Stimulated activated CD4-positive, alpha-beta T cell treated with anti-CD3 and anti-CD28 coated beads, Interleukin-2, amount 100 ng/mL, for 48 hours (primary cell): ENCODE measurements at regions not wholly inside any gene's neighbourhood (a gene's known extent, or its start where the extent isn't known, plus 50 kb on each side); places are given as distances from the start of the nearest gene placed in this dataset.
"Not testable (repeated sequence)": the region's sequence is repeated elsewhere in the genome, so short reads cannot be mapped to it uniquely, and the experiment has no call there.

Source experiments
- DNase-seq, 2 donors: peaks; one replicate each; pipeline ENCODE4 v3.0.0-alpha.2; 2020

DNA sequence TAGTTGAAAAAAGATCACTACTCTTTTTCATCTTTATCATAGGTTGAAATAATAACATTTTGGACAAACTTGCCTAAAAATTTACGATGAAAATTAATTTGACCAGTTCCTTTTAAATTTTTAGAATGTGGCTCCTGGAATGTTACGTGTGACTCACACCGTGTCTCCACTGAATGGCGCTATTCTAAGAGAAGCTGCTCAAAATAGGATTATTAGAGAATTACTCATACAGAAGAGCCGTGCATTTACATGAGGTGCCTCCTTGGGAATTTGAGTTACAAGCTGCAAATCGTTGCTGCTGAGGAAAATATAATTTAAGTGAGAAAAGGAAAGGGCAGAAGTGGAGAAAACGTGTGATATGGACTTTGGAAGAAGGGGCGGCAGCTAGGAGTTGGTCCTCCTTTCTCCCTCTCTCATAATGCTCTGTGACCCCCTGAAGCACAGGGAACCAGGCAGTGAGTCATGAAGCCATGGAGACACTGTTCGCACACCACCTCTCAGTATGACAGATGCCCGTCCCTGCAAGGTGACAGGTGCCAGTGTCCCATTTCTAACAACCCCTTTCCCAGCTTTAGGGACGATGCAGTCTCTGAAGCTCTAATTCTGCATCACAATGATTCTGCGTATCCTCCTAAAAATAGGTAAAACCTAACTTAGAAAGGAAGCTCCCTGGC lies 323.2 kb upstream of the COBL start:
- no peak for DNase-seq

DNA sequence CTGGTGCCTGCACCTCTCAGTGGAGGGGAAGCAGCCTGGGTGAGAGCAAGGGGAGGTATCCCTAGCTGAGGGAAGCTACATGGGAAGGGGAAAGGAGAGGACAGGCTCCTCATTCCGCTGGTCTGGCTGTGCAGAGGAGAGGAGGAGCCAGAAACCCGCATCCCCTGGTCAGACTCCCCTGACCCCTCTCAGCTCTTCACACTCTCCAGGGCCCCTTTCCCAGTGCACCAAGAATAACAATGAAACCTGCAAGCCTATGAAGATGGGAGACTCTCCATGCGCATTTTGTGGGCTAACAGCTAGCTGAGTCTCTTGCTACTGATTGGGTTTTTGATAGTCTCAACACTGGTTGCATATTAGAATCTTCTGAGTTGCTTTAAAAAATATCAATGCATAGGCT lies 319.9 kb upstream of the COBL start:
- DNase-seq: no peak

DNA sequence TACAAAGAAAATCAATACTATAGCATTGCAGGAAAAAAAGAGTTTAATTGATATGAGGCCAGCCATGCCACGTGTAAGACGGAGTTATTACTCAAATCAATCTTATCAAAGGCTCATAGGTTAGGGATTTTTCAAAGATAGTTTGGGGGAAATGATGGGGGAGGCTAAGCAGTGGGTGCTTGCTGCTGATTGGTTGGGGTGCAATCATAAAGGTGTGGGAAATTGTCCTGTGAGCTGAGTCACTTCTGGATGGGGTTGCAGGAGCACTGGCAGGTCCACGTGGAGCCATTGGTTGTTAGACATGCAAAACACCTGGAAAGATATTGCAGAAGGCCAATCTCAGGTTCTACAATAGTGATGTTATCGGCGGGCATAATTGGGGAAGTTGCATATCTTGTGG lies 319.2 kb upstream of the COBL start:
- no peak for DNase-seq

DNA sequence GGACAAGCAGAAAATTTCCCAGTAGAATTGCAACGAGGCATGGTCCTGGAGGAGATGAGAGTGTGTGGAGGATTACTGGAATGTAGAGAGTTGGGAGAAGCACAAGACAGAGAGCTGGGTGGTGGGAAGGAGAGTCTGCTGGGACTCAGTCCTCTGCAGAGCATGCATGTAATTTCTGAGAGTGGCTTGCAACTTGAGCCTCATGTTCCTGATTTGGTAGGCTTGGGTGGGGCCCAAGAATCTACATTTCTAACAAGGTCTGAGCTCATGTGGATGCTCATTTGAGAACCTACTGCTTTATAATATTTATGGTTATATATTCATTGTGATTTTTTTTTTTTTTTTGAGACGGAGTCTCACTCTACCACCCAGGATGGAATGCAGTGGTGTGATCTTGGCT lies 317.9 kb upstream of the COBL start:
- DNase-seq: no peak

DNA sequence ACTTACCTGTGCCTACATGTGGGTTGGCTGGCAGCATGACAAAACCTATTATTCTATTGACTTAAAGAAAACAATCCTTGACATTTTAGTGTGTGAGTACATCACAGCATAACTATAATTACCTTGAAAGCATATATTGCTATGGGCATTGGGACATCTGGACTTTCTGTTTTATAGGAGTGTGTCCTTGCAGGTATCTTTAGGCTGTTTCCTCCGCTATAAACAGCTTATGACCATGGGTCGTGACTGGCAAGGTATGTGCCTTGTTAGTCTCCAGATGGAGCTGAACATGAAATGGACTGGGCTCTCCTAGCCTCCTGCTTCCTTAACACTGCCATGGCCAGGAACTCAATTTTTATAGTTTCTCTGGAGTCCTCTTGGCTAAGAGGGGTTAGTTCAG lies 317.4 kb upstream of the COBL start:
- no peak for DNase-seq

DNA sequence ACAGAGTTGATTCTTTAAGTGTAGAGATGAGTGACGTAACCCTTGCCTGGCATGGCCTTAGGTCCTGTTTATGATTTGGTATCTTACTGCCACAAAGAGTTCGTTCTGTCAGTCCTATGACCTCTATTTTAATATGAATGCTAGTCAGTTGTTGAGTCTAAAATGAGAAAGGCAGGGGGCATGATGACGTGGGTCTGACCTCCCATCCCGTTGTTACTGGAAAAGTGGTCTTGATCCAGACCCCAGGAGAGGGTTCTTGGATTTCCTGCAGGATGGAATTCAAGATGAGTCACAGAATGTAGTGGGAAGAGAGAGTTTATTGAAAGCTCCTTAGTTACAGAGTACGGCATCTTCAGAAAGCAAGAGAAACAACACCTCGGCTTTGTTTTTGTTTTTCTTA lies 317.0 kb upstream of the COBL start:
- no peak for DNase-seq

DNA sequence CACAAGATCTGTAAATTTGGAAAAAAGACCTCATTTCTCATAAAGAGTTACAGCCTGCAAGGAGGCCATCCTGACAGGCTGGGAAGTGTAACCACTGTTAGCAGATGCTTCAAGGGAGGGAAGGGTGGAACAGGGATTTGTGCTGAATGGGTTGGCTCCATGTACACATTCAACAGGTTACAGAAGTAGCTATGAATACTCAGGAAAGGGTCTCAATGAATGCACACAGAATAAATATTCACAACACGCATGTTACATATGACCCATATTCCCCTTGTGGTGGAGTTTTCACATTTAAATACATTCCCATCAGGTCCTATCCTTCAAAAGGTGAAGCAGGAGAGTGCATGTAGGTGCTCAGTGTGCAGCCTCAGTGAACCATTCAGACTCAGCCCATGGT lies 316.4 kb upstream of the COBL start:
- DNase-seq: no peak

DNA sequence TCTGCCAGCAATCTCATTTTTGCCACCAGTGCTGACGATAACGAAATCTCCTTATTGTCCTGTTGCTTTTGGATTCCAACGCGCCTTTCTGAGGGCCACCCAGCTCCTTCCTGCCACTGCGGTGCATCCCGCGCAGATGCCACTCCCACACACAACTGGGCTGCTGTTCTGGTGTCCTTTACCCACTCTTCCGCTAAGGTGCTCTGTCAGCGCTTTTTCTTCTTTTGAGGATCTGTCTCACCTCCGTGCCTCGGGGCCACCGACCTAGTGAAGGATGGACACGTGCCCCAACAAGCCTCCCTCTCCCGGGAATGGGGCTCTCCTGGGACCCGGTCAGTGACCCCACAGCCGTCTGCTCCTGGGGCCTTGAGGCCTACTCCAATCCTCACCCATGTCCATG lies 314.3 kb upstream of the COBL start:
- no peak for DNase-seq

DNA sequence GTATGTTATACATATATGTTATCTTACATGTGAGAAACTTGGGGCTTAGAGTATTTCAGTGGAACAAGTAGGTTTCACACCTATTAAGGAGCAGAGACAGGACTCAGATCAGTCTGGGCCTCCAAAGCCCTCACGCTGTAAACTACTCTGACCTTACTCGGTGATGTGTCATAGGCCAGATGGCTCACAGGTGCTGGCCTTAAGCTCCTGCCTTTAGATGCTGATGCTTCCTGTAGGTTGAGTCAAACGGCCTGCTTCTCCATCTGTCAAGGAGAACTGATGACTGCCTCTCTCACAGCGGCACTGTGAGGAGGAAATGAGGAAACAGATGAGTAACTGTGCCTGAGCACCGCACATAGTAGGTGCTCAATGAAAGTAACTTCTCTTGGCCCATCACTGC lies 312.6 kb upstream of the COBL start:
- DNase-seq: no peak

DNA sequence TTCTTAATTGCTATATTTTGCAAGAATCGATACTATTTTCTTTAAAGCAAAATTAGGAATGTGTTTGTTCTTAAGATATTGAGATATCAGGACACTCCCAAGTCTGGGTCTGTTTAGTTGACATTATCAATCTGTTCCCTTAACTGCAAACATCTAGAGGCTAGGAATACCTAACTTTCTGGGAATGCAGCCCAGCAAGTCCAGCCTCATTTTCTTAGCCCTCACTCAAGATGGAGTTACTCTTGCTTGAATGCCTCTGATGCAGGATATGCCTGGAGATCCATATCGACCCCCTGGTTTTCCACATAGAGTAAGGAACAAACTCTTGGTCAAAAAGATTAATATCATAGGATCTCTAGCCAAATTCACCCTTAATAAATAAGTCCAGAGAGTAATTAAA lies 305.3 kb upstream of the COBL start:
- DNase-seq: no peak

DNA sequence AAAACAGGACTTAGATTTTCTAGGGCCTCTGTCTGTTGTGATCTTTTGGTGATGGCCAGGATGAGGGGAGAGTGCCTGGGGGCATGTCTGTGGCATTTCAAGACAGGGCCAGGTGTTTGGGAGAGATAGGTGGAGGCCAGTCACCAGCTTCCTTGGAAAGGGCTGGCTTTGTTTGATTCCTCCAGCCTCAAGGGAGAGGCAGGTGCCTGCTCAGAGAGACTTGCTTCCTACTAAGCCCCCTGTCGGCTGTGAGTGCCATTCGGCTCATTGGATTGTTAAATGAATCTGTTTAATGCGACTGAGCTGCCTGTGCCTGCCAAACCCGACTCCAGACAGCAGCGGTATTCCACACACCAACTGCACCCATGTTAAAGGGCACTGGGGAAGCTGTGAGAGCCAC lies 304.1 kb upstream of the COBL start:
- no peak for DNase-seq

DNA sequence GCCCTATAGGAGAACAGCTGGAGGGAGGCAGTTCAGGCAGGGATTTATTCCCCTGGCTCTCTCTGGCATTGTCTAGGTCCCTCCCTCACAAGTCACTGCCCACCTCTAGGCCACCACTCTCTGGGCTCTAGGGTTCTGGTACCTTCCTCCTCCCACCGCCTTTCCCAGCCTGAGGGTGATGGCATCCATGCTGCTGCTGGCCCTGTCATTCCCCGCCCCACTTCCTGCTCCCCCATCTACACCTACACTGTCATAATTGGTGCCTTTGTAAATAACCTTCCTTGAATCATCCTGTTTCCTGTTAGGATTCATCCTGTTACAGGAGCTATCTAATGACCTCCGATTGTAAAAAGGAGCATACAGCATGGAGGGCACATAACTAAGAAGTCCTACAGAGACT lies 303.3 kb upstream of the COBL start:
- DNase-seq: no peak

DNA sequence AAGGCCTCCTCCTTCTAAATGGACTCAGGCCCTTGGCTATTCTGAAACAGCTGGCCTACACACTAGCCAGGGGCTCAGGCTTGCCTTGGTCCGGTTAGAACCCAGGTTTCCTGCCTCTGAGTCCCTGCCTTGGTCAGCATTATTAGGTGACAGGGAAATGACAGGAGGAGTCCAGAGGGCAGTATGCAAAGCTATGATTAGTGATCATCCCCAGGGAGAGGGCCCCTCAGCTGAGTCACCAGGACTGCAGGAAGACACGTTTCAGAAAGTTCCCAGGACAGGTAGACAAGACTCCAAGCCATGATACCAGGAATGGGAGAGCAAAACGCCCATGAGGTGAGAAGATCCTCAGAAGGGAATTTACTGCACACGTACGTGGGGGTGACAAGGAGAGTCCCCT lies 301.1 kb upstream of the COBL start:
- no peak for DNase-seq

DNA sequence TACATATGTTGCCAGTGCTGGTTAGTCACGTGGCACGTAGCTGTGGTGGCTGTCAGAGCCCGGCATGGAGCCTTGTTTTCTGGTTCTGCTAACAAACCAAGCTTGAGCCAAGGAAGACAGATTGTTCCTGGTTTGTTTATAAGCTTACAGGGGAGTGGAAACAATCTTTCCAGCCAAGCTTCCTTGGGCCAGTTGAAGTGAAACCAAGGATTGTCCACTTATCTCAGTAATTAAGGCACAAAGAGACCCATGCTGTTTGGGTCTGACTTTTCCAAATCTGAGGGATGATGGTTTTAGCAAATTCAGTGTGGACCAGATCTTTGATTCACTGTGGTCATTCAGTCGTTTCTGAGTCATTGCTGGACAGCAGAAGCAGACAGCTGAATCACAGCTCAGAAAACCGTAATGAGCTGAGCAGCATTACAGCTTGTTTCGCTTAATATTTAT lies 297.3 kb upstream of the COBL start:
- DNase-seq: no peak

DNA sequence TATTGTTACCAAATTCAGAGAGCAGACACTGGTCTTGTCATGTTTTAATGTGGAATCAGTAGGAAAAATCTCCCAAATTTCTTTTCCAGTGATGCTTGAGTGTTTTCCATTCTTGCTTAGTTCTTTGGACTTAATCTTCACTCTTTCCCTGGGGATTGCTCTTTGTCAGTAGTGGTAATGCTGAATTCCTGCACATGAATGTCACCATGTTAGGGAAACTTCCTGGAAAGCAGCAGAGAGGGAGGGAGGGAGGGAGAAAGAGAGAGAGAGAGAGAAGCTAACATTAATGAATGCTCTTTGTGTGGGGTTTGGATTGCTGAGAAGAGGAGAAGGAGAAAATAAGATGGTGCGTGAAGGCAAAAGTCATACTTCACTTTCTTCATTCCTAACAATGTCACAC lies 295.3 kb upstream of the COBL start:
- no peak for DNase-seq

DNA sequence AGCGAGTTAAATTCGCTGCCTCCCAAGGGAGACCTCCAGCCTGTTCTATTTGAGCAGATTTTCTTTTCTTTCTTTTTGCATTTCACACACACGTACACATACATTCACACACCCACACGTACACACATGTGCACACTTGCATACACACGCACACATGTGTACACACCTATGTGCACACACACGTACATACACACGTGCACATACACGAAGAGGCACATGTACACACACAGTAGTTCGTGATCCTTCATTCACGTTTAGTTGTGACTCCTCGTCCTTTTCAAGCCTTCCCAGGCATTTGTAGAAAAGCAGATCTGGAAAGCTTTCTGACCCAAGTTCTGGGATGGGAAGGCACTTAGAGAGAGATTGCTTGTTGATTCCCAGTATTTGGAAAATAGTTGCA lies 290.8 kb upstream of the COBL start:
- no peak for DNase-seq

DNA sequence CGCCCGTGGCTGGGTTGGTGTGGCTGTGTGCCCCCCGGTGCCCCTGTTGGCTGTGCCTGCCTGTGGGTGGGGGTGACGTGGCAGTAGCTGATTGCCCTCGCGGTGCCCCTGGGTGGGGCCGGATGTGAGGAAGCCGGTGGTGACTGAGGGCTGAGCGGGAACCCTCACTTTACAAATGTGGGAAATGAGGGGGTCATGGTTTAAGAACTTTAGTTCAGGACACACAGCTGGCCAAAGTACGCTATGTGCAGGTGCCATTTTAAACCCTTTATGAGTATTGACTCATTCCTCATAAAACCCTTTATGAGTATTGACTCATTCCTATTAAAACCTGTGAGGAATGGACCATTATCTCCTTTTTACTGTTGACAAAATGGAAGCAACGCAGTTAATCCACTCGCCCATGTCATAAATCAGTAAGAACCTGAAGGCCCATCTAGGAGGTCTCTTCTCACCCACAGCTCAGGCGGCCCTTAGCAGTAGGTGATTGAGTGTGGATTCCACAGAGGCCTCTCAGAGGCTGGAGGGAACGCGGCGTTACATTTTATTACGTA lies 290.1 kb upstream of the COBL start:
- DNase-seq: no peak

DNA sequence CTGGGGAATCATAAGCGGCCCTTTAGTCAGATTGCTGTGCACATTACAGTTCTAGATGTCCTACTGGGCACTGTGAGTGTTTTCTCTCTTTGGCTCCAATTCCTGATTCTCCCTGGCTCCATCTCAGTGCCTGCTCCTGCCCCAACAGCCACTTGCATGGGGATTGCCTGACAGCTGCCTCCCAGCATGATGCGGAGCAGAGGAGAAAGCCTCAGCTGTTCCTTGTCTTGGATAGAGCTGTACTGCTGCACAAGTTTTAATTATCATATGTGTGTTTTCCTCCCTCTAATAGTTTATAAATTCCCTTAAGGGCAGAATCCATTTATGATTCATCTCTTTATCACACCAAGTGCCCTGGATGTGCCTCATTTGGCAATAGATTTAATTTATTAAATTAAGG lies 285.8 kb upstream of the COBL start:
- no peak for DNase-seq

DNA sequence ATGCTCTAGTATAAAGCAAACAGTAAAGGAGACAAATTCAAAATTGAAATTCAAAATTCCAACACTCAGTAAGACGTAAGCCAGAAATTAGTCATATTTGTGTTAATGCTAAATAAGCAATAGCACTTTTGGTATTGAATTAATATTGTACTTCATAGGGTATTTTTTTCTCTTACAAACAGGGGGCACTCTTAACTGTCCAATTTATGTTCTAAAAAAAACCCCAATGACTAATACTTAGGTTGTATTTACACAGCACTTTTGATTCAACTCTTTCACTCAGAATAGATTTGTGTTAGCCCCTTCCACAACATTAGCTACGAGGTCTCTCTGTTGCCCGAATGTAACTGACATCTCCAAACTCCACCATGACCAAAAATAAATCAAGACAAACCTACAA lies 284.9 kb upstream of the COBL start:
- DNase-seq: no peak

DNA sequence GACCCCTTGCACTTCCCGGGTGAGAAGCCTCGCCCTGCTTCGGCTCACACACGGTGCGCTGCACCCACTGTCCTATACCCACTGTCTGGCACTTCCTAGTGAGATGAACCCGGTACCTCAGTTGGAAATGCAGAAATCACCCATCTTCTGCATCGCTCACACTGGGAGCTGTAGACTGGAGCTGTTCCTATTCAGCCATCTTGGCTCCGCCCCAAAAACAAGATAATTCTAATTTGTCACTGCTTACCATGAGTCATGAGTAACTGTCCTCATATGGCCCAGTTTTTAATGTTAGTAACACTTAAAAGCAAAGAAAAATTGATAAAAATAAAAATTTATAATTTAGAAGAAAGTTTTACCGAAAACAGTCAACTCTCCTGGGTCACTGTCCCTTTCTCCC lies 283.3 kb upstream of the COBL start:
- not testable (repeated sequence) for DNase-seq

DNA sequence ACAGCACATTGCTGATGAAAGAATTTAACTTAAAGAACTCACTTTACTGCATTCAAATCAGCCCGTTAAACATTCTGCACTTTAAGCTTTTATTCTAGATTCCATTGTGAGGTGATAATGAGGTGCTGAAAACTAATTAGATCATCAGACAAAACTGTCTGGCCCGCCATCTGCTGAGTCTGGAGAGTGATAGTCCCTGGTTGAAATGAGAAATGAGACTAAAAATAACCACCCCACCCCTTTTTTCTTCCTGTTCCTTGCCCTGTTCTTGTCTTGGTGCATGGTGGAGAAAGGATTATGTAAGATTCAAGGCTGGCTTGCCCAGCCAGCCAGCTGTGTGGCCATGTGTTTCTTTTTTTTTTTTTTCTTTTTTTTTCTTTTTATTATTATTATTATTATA lies 277.0 kb upstream of the COBL start:
- no peak for DNase-seq

DNA sequence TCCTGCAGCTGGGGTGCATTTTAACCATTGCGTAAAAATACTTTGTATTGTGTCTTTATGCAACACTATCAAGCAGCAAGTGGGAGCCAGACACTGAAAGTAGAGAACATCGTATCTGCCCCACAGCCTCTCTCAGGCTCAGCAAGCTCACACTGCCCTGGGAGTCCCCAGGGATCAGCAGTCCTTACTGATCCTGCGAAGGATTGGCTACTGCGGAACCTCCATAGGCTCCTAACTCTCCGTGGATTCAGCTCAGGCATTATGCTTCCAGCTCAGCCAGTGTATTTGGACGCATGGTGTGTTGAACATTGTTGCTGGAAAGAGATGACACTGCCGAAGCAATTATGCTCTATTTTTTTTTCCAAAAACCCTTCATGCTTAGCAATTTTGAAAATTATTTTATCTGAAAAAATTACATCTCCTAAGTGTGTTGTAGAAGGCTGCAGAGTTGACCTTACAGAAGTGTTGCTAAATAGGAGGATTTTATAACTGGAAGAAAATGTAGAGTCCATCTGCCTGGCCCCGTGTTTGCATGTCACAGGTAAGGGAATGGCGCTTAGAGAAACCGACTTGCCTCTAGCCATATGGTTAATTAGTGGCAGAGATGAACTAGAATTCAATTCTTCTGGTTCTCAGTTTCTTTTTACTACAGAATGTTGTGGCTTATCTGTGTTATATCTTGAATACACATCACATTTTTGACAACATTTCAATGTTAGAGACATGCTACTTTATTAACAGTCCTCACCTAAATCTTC lies 276.4 kb upstream of the COBL start:
- DNase-seq: no peak

DNA sequence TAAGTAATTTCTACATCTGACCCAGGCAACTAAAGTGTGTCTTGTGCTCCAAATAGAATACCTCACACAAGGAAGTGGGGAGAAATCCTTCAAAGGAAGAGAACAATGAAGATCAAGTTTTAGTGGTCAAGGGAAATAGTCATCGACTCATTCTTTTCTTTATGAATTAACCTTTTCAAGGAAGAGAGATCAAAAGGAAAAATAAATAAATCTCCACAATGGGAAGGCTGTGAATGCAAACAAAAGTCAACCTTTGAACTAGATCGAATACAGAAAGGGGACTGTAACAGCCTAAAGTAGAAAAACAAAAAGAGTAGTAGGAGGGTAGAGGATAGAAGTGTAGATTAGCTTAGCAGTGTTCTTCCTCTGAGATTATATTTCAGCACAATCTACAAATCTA lies 274.6 kb upstream of the COBL start:
- DNase-seq: no peak

DNA sequence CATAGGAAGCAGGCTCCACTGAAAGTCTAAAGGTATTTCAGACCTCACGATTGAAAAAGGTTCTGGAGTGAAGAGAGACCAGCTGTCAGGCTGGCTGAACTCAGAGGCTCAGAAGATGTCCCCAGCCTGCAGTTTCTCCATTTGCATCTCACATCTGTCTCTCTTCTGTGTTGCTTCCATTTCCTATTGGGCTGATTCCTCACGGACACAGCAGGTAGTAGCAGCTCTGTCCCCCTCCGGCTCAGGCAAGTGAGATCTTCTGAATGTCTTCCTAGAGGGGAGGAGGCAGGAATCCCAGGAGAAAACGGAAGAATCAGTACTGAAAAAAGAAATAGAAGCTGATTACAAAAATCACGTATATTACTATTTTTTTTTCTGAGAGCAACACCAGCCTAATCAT lies 274.1 kb upstream of the COBL start:
- no peak for DNase-seq

DNA sequence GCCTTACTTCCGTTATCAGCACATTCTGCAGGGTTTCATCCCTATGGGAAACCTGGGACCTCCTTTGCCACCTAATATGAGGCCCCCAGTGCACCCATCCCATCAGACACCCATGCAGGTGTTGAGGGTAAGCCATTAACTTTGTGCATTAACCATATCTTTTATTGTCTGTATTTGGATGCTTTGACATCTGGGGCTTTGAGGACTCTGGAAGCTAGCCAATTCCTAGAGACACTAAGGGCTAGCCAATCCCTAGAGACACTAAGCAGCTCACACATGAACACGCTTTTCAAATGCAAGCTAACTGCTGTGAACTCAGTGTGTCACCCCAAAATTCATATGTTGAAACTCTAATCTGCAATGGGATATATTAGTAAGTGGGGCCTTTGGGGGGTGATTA lies 272.5 kb upstream of the COBL start:
- DNase-seq: no peak
